Testis (tissue), 2 donors: ENCODE measurements at regions not wholly inside any gene's neighbourhood (a gene's known extent, or its start where the extent isn't known, plus 50 kb on each side); places are given as distances from the start of the nearest gene placed in this dataset.

ENCODE experiments used
- DNase-seq: peaks from one replicate; pipeline ENCODE4 v3.0.0-alpha.2; 2019
- H3K27ac ChIP-seq, 2 donors: fragments of 200-600 bp; sonication (generic); one replicate each; pipeline ENCODE4 v1.5.1; 2019
- H3K27me3 ChIP-seq: fragments of 200-600 bp; sonication (generic); one replicate; pipeline ENCODE4 v1.5.1; 2019
- H3K36me3 ChIP-seq: fragments of 200-600 bp; sonication (generic); one replicate; pipeline ENCODE4 v1.5.1; 2017; ENCODE audit warnings: low read depth; ENCODE audit errors: missing control alignments
- H3K4me1 ChIP-seq: fragments of 200-600 bp; sonication (generic); one replicate; pipeline ENCODE4 v1.5.1; 2019
- H3K4me3 ChIP-seq, 2 donors: fragments of 200-600 bp; sonication (generic); one replicate each; pipeline ENCODE4 v1.5.1; 2017 to 2019
- H3K9me3 ChIP-seq: fragments of 200-600 bp; sonication (generic); one replicate; pipeline ENCODE4 v1.5.1; 2017
- POLR2A ChIP-seq: fragments of 450-650 bp; IDR thresholded peaks from one replicate; pipeline ENCODE4 v1.6.1; 2017; ENCODE audit warnings: antibody characterized with exemption, mild to moderate bottlenecking, moderate library complexity
- WGBS, 2 donors: methylation state at CpG; one replicate each; pipeline ENCODE4 v1.1.5; 2018; 5-methylcytosine and 5-hydroxymethylcytosine counted together
- intact Hi-C: fragments of 100-400 bp; cut with DNase I; formaldehyde crosslinking; loops from one replicate; pipeline ENCODE4 v1.15.1; 2023; ENCODE audit warnings: low total_unique reads
- TF ChIP-seq, protein P1 (sequence below), 3 experiments: fragments of 450-650 bp in 2 of 3; fragments of 200-600 bp in 1 of 3; sonication (generic) in 1 of 3; IDR thresholded peaks; one replicate each; pipeline ENCODE4 v1.5.1; 2016 to 2019; ENCODE audit warnings: antibody characterized with exemption in 3 of 3, mild to moderate bottlenecking in 2 of 3, moderate library complexity in 1 of 3

GRCh38 chr5:58133631-58134296 lies 326.1 kb downstream of the PLK2 start:
- TF ChIP-seq, protein P1, sequence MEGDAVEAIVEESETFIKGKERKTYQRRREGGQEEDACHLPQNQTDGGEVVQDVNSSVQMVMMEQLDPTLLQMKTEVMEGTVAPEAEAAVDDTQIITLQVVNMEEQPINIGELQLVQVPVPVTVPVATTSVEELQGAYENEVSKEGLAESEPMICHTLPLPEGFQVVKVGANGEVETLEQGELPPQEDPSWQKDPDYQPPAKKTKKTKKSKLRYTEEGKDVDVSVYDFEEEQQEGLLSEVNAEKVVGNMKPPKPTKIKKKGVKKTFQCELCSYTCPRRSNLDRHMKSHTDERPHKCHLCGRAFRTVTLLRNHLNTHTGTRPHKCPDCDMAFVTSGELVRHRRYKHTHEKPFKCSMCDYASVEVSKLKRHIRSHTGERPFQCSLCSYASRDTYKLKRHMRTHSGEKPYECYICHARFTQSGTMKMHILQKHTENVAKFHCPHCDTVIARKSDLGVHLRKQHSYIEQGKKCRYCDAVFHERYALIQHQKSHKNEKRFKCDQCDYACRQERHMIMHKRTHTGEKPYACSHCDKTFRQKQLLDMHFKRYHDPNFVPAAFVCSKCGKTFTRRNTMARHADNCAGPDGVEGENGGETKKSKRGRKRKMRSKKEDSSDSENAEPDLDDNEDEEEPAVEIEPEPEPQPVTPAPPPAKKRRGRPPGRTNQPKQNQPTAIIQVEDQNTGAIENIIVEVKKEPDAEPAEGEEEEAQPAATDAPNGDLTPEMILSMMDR (IDR thresholded peaks at IDR 0.05): no peak
- no peak for TF ChIP-seq POLR2A
- Histone ChIP-seq H3K27ac (no peak overlapping the region), H3K27me3 (no peaks in the 10 kb centered on the region), H3K36me3 (no peaks in the 10 kb centered on the region), H3K9me3 (no peaks in the 10 kb centered on the region), H3K4me1 (no peaks in the 10 kb centered on the region), H3K4me3 (no peak overlapping the region)
- intact Hi-C loops: no loop called here
- no peak for DNase-seq
- WGBS, 2 donors: 60 to 65% methylated on average over 5 of the region's 5 CpGs

DNA sequence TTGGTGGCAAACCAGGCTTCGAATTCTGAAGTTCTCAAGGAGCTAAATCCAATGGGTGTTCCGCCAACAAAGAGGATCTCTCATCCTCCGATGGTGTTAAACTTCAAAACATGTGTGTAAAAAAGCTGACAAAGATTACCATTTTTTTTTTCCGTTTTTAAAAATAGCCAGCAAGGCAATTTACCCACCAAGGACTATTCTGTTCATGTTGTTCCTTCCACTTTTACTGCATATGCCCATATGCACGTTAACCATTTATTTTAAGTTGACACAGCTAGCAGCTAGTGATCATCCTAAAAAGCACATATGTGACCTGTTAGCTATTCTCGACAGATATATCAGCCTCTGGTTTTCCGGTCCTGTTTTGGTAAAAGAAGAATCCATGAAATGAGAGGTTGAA lies 326.7 kb downstream of the PLK2 start:
- no peaks in the 10 kb centered on the region for H3K36me3 ChIP-seq
- TF ChIP-seq, protein P1 (IDR thresholded peaks at IDR 0.05): no peak
- no peak for TF ChIP-seq POLR2A
- no peaks in the 10 kb centered on the region for H3K4me1 ChIP-seq
- 78% methylated on average over 7 of the region's 7 CpGs for WGBS, 2 donors
- H3K4me3 ChIP-seq: no peak overlapping the region
- no peak for DNase-seq
- no peak overlapping the region for H3K27ac ChIP-seq
- H3K27me3 ChIP-seq: no peaks in the 10 kb centered on the region
- H3K9me3 ChIP-seq: no peaks in the 10 kb centered on the region
- intact Hi-C loops: no loop called here

DNA sequence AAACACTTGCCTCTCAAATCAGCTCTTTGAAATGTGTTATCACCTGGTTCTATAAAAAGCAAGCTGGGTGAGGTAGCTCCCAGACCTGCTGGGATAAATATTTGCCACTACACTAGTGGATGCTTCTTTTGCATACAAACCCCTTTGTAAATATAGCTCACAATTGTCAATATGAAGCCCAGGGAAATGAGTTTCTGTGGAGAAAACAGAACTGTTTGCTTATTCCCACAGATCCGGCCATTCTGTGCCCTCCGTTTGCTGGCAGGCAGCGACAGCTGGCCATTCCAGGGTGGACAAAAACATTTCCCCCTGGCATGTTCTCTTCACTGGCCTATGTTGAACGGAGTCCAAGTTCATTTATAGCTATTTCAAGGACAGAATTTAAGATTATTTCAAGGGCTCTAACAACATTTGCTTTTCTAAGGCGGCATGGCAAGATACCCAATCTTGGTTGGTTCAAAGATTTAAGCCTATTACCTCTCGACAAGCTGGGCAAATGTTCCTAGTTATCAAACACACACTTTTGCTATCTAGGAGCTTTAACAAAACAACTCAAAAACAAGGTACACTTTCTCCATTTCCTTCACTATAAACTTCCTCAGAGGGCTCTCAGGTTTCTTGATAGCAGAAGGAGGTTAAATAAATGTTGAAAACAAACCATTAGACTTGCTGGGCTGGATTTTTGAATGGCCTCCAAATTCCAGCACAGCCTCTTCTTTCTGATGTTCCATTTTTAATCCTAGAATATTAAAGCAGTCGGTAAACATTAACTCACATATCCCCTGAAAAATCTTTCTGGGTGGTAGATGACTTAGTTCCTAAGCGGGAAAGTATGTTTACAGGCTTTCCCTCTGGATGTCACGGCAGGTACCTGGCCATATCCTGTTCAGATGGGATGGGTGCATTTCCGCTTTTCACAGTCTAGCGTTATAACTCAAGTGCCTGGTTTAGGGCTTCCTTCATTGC lies 332.3 kb downstream of the PLK2 start:
- intact Hi-C loops: no loop called here
- no peaks in the 10 kb centered on the region for H3K36me3 ChIP-seq
- DNase-seq: no peak
- WGBS, 2 donors: 39 to 43% methylated on average over 11 of the region's 11 CpGs
- no peak overlapping the region for H3K4me3 ChIP-seq
- no peaks in the 10 kb centered on the region for H3K9me3 ChIP-seq
- H3K4me1 ChIP-seq: no peaks in the 10 kb centered on the region
- no peaks in the 10 kb centered on the region for H3K27me3 ChIP-seq
- TF ChIP-seq, protein P1 (IDR thresholded peaks at IDR 0.05): no peak
- no peak for TF ChIP-seq POLR2A
- no peak overlapping the region for H3K27ac ChIP-seq

DNA sequence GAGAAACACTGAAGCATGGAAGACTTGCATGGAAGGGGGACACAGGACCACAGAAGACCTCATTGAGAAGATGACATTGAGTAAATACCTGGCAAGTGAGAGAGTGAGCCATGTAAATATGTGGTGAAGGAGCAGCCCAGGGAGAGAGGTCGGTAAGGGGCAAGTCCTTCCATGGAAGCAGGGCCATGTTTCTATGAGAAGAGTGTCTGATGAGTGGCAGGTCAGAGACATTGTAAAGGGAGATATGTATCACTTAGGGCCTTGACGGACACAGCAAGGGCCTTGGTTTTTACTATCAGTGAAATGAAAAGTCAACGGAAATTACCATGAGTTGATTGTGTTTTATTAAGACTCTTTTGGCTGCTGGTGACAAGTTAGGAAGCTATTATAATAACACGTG lies 336.4 kb downstream of the PLK2 start:
- TF ChIP-seq, protein P1 (IDR thresholded peaks at IDR 0.05): no peak
- TF ChIP-seq POLR2A: no peak
- H3K27ac ChIP-seq: no peak overlapping the region
- no peak for DNase-seq
- intact Hi-C loops: no loop called here
- WGBS, 2 donors: 87 to 90% methylated on average over 4 of the region's 4 CpGs
- no peaks in the 10 kb centered on the region for H3K4me1 ChIP-seq
- no peaks in the 10 kb centered on the region for H3K27me3 ChIP-seq
- no peaks in the 10 kb centered on the region for H3K36me3 ChIP-seq
- H3K9me3 ChIP-seq: no peaks in the 10 kb centered on the region
- H3K4me3 ChIP-seq: no peak overlapping the region
